ENCODE measurements at regions not wholly inside any gene's neighbourhood (a gene's known extent, or its start where the extent isn't known, plus 50 kb on each side); places are given as distances from the start of the nearest gene placed in this dataset.
"Not testable (repeated sequence)": the region's sequence is repeated elsewhere in the genome, so short reads cannot be mapped to it uniquely, and the experiment has no call there.

DNA sequence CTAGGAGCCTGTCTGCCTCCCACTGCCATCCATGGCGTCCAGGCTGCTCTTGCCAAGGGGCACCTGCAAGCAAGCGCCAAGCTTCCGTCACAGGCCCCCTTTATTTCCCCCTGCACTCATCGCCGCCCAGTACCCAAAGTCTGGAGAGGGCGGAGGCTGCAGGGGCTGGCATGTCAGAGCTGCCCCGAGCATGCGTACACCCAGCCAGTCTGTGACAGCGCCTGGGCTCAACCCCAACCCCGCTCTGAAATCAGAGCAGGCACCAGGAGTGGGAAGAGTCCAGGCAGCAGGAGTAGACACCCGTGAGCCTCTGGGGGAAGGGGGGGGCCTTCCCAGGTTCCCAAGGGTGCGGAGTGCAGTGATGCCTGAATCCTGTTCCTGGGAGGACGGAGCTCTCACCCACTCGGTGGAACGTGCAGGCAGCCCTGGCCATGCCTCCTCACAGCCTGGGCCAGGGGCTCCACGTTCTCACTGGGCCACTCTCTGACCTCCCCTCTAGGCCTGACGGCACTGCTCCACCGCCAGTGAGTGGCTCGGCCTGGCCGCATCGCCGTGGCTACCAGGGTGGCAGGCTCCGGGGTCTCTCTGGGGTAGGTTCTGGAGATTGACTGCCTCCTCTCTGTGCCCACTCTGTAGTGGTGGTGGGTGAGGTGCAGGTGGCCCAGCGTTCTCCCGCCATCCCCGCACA is 469.0 kb downstream of the CDH9 start:
- ATAC-seq (no peak), DNase-seq (no peak)
- intact Hi-C loops (cut with DNase I), result no loop called here

- ATAC-seq (no peak), DNase-seq (no peak)
- intact Hi-C loops (cut with DNase I), result no loop called here
Measured at GRCh38 chr5:26568316-26568715, 470.1 kb downstream of the CDH9 start.

- no peak for DNase-seq
- intact Hi-C loops (cut with DNase I), result no loop called here
- no peak for ATAC-seq
Measured at GRCh38 chr5:26563979-26564378, 474.4 kb downstream of the CDH9 start.

- DNase-seq (no peak), ATAC-seq (no peak)
- intact Hi-C loops (cut with DNase I), result no loop called here
Measured at GRCh38 chr5:26553079-26553478, 485.3 kb downstream of the CDH9 start.

DNA sequence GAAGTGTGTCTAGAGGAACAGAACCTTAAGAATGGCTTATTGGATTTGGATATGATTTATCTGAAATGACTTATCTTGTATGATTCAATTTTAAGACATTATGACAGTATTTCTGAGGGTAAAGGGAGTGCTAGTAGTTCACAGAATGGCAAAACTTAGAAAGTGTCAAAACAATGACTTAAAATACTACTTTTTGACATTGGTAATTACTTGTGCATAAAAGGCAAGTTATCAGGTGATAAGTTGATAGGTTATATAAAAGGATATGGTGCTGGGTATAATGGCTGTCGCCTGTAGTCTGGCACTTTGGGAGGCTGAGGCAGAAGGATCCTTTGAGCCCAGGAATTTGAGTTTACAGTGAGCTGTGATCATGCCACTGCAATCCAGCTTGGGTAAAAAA is 494.4 kb downstream of the CDH9 start:
- ATAC-seq (no peak), DNase-seq (no peak)
- intact Hi-C loops (cut with DNase I), result no loop called here

GRCh38 chr5:26538226-26538625 is 500.2 kb downstream of the CDH9 start:
- no peak for ATAC-seq
- intact Hi-C loops (cut with DNase I), result no loop called here
- no peak for DNase-seq

- no peak for DNase-seq
Measured at GRCh38 chr5:26535215-26535614, 503.2 kb downstream of the CDH9 start.

DNA sequence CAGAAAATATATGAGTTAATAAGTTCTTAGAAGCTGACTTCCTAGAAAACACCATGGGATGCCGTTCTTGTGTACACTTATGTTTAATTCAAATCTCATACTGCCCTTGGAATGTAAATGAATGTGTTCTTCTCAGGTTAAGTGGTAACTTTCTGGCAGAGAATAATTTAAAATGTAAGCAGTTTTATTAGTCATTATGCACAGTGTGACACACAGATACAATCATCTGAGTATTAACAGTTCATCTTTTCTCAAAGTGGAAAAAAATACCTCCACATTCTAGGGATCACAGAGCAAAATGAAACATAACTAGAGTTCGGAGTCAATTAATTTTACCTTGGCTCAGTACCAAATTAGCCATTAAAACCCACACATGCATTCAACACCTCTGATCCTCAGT is 508.1 kb downstream of the CDH9 start:
- DNase-seq (no peak), ATAC-seq (no peak)
- intact Hi-C loops (cut with DNase I), result no loop called here

More at GRCh38 chr5:26535215-26535614, 503.2 kb downstream of the CDH9 start:
- intact Hi-C loops (cut with DNase I), result no loop called here
- ATAC-seq, result no peak

DNA sequence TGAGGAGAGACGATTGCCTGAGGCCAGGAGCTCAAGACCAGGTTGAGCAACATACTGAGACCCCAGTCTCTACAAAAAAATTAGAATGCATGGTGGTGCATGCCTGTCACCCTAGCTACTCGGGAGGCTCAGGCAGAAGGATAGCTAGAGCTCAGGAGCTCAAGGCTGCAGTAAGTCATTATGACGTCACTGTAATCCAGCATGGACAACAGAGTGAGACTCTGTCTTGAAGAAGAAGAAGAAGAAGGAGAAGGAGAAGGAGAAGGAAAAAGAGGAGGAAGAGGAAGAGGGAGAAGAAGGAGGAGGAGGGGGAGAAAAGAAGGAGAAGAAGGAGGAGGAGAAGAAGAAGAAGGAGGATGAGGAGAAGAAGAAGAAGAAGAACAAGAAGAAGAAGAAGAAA is 519.1 kb downstream of the CDH9 start:
- intact Hi-C loops (cut with DNase I), result no loop called here
- DNase-seq (no peak), ATAC-seq (no peak)

DNA sequence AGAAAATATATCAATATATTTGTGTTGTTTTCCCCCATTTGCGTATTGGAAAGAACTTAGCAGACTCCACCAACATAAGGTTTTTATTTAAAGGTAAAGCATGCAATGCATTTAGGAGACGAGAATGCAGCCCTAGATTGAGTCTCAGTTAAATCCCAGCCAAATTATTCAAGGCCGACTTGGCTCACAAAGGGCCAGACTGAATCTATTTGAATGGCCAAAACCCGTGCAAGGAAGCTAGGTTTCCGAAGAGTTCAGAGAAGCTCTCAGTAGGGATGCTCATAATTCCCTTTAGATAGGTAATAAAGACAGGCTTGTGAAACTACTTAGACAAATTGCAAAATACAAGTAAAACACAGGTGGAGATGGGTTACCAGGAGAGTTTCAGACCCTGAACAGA is 520.3 kb downstream of the CDH9 start:
- intact Hi-C loops (cut with DNase I), result no loop called here
- ATAC-seq, result no peak
- no peak for DNase-seq

- ATAC-seq, result no peak
- no peak for DNase-seq
- intact Hi-C loops (cut with DNase I), result no loop called here
Measured at GRCh38 chr5:26498972-26499371, 539.4 kb downstream of the CDH9 start.

DNA sequence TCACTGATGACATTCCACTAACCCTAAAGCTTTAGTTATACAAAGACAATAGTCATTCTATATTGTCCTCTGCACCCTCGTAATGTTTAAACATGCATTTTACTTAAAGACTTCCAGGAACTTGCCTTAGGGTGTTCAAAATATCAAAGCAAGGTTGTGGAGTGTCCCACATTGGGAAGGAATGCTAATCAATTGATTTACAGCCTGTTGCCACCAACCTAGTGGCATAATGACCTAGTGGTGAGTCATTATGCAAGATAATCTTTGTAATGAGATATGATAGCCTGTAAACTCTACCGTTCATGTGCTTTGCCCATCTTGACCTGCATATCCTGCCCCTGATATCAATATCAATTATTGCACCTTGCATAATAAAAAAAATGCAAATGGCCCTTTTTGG is 542.9 kb downstream of the CDH9 start:
- DNase-seq, result no peak
- ATAC-seq, result no peak
- intact Hi-C loops (cut with DNase I), result no loop called here

GRCh38 chr5:26492906-26493459 is 545.4 kb downstream of the CDH9 start:
- intact Hi-C loops (cut with DNase I), result no loop called here
- DNase-seq (no peak), ATAC-seq (no peak)

GRCh38 chr5:26487553-26487952 is 550.8 kb downstream of the CDH9 start:
- ATAC-seq (no peak), DNase-seq (no peak)
- intact Hi-C loops (cut with DNase I), result no loop called here

DNA sequence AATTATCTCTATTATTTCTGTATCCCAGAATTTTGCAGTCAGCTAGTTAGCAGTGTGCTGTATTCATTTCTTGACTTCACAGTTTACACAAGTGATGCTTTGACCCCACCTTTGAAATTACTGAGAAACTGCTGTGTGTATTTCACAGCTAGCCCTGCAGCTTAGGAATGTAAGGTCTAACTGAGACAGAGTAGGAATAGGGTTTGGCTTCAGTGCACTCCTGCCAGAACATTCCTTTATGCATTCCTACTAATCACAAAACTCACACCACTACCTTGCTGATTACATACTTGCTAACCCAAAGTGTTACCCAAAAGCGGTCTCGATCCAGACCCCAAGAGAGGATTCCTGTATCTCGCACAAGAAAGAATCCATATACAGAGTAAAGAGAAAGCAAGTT is 551.8 kb downstream of the CDH9 start:
- DNase-seq (no peak), ATAC-seq (no peak)
- intact Hi-C loops (cut with DNase I), result no loop called here

GRCh38 chr5:26485146-26485860 is 553.1 kb downstream of the CDH9 start:
- intact Hi-C loops (cut with DNase I); ATAC-seq; DNase-seq: not testable (repeated sequence)

- ATAC-seq (peak; percentile 57 to 71), DNase-seq (no peak)
- intact Hi-C loops (cut with DNase I), result no loop called here
Measured at GRCh38 chr5:26482810-26483375, 555.5 kb downstream of the CDH9 start.

DNA sequence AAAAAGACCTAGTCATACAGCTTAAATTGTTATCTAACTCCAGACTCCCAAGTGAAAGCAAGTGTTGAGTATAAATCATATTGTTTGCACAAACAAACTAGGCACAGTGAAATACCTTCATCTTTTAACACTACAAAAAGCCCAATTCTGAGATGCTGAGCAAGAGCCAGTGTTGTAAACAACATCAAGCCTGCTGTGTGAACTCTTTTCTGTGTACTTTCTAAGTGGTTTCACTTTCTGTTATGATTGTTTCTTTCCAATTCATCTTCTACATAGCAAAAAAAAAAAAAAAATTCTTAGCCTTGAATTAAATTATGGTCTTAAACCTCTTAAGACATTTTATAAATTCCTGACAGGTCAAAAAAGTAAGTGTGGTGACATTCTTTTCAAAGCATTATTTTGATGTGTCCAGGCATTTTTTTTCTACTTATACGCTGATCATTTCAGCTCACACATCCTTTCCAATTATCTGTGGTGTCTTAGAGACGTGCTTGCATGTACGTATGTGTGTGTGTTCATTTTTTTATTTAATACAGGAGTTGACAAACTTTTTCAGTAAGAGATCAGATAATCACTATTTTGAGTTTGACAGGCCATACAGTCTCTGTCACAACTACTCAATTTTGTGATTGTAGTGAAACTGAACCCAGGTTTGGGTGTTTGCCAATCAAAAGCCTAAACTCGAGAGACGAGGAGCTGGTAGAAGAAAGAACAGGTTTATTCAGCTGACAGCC is 556.1 kb downstream of the CDH9 start:
- intact Hi-C loops (cut with DNase I), result no loop called here
- DNase-seq (no peak), ATAC-seq (no peak)

DNA sequence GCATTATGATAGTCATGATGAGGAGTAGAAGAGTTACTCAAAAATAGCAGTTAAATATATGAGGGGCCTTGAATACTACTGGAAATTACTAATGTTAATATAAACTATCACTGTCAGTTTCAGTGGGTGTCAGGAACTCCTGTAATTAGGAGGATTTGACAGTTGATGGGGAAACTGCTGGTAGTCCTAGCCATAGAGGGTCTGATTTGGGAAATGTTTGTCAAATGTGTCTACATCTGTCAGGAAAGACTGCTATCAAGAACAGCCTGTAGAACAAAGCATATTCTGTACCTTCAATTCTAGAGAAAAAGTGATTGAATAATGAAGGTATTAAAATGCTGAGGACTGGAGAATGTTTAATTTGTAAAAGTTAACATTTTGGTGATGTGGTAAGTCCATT is 567.9 kb downstream of the CDH9 start:
- ATAC-seq (no peak), DNase-seq (no peak)
- intact Hi-C loops (cut with DNase I), result no loop called here

DNA sequence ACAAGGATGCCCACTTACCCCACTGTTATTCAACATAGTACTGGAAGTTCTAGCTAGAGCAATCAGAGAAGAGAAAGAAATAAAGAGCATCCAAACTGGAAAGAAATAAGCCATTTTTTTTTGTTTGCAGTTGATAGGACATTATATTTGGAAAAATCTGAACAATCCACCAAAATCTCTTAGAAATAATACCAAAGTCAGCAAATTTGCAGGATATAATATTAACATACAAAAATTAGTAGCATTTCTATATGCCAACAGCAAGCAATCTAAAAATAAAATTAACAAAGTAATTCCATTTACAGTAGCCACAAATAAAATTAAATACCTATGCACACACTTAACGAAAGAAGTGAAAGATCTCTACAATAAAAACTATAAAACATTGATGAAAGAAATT is 599.3 kb downstream of the CDH9 start:
- DNase-seq (no peak), ATAC-seq (no peak)
- intact Hi-C loops (cut with DNase I), result no loop called here
